HCT116 (cell line): ENCODE measurements at regions not wholly inside any gene's neighbourhood (a gene's known extent, or its start where the extent isn't known, plus 50 kb on each side); places are given as distances from the start of the nearest gene placed in this dataset.

Source experiments
- ATAC-seq: fragments of 200-7000 bp; cut with Tn5 transposase; 2 replicates; pipeline ENCODE4 v1.9.1; 2020; ENCODE audit warnings: mild to moderate bottlenecking, moderate library complexity
- BruUV-seq: library from RNA; stranded (reverse); fragments of 400-500 nt; replicated peaks from 2 replicates; lab custom pipeline; 2021; lab: Mats Ljungman, UMichigan
- CTCF ChIA-PET: fragments of 300-600 bp; sonication (Branson Sonifier 250); formaldehyde crosslinking; loops from one replicate; lab custom pipeline; 2021; ENCODE audit warnings: antibody characterized with exemption; lab: Charles Lee
- POLR2A ChIA-PET: fragments of 300-600, 350-600 bp; sonication (Branson Sonifier 250); formaldehyde crosslinking; loops from one replicate; lab custom pipeline; 2021; ENCODE audit warnings: antibody characterized with exemption; lab: Charles Lee
- RAD21 ChIA-PET, 2 experiments: fragments of 300-600 bp; sonication (Branson Sonifier 250); formaldehyde crosslinking; loops; one replicate each; lab custom pipeline; 2023; ENCODE audit warnings: low total read pairs in 2 of 2; ENCODE audit not compliant: uncharacterized antibody in 2 of 2, unreplicated experiment in 2 of 2, low non-redundant PET in 1 of 2; lab: Charles Lee
- DNase-seq: peaks from one replicate; pipeline ENCODE4 v3.0.0-alpha.2; 2010; ENCODE audit warnings: low read depth, low spot score
- H2AFZ ChIP-seq: fragments of 200-600 bp; shearing (Covaris generic), sonication (generic); 2 replicates; pipeline ENCODE4 v1.6.1; 2017; ENCODE audit warnings: low read depth, mixed run types, mixed read lengths, antibody characterized with exemption, low read length; ENCODE audit not compliant: poor library complexity, severe bottlenecking
- H3K27ac ChIP-seq: 2 replicates; pipeline ENCODE4 v1.5.1; 2012; ENCODE audit warnings: low read depth, low read length
- H3K27me3 ChIP-seq: fragments of 200-600 bp; sonication (generic); 2 replicates; pipeline ENCODE4 v1.6.1; 2016; ENCODE audit warnings: mixed run types, low read length, mixed read lengths; ENCODE audit not compliant: insufficient read depth
- H3K36me3 ChIP-seq, 2 experiments: fragments of 200-500 bp in 1 of 2; fragments of 200-600 bp in 1 of 2; sonication (Bioruptor generic) in 1 of 2; sonication (generic) in 1 of 2; 2 replicates each; pipeline versions ENCODE4 v1.5.1 to v1.6.1; 2014 to 2016; ENCODE audit warnings: low read length in 2 of 2, inconsistent platforms in 1 of 2, mixed read lengths in 1 of 2, mixed run types in 1 of 2; ENCODE audit not compliant: insufficient read depth in 2 of 2, control insufficient read depth in 1 of 2
- H3K4me1 ChIP-seq, 2 experiments: fragments of 200-600 bp in 1 of 2; sonication (generic) in 1 of 2; 2 replicates each; pipeline versions ENCODE4 v1.5.1 to v1.6.1; 2012 to 2017; ENCODE audit warnings: low read length in 2 of 2, inconsistent platforms in 1 of 2, mild to moderate bottlenecking in 1 of 2, mixed read lengths in 1 of 2, mixed run types in 1 of 2, moderate library complexity in 1 of 2; ENCODE audit not compliant: insufficient read depth in 2 of 2, control insufficient read depth in 1 of 2
- H3K4me2 ChIP-seq: fragments of 200-600 bp; sonication (generic); 2 replicates; pipeline ENCODE4 v1.6.1; 2017; ENCODE audit warnings: mixed run types, low read length, mixed read lengths
- H3K4me3 ChIP-seq, 2 experiments: fragments of 200-600 bp in 1 of 2; sonication (generic) in 1 of 2; replicated peaks in 1 of 2; 2 replicates each; pipeline ENCODE4 v1.5.1; 2011 to 2016; ENCODE audit warnings: low read length in 2 of 2, control low read depth in 1 of 2, low read depth in 1 of 2, mild to moderate bottlenecking in 1 of 2, mixed read lengths in 1 of 2, mixed run types in 1 of 2
- H3K79me2 ChIP-seq: fragments of 200-600 bp; sonication (generic); 2 replicates; pipeline ENCODE4 v1.6.1; 2017; ENCODE audit warnings: mild to moderate bottlenecking, mixed run types, low read length, moderate library complexity, mixed read lengths; ENCODE audit not compliant: insufficient read depth
- H3K9ac ChIP-seq: fragments of 200-600 bp; sonication (generic); 2 replicates; pipeline ENCODE4 v1.6.1; 2016; ENCODE audit warnings: low read length, mixed read lengths
- H3K9me2 ChIP-seq: fragments of 200-600 bp; sonication (generic), shearing (Covaris generic); 2 replicates; pipeline ENCODE4 v1.6.1; 2017; ENCODE audit warnings: mixed run types, mild to moderate bottlenecking, moderate library complexity; ENCODE audit not compliant: insufficient read depth
- H3K9me3 ChIP-seq, 2 experiments: fragments of 200-500 bp in 1 of 2; fragments of 200-600 bp in 1 of 2; sonication (Bioruptor generic) in 1 of 2; sonication (generic) in 1 of 2; 2 replicates each; pipeline ENCODE4 v1.6.1; 2014 to 2017; ENCODE audit warnings: low read length in 2 of 2, mixed read lengths in 2 of 2, inconsistent platforms in 1 of 2, low read depth in 1 of 2, mild to moderate bottlenecking in 1 of 2, mixed run types in 1 of 2, moderate library complexity in 1 of 2; ENCODE audit not compliant: control insufficient read depth in 1 of 2, insufficient read depth in 1 of 2
- H4K20me1 ChIP-seq: fragments of 200-600 bp; sonication (generic), shearing (Covaris generic); 2 replicates; pipeline ENCODE4 v1.6.1; 2017; ENCODE audit warnings: mixed run types, mild to moderate bottlenecking, moderate library complexity; ENCODE audit not compliant: insufficient read depth
- CBX3 ChIP-seq: IDR thresholded peaks from 2 replicates; pipeline ENCODE4 v1.6.1; 2012; ENCODE audit warnings: low read depth
- ELF1 ChIP-seq: IDR thresholded peaks from 2 replicates; pipeline ENCODE4 v1.6.1; 2012; ENCODE audit warnings: low read depth, borderline replicate concordance
- RAD21 ChIP-seq: IDR thresholded peaks from 2 replicates; pipeline ENCODE4 v1.6.1; 2012; ENCODE audit warnings: low read depth, mild to moderate bottlenecking
- ZFX ChIP-seq: fragments of 450-650 bp; IDR thresholded peaks from 2 replicates; pipeline ENCODE4 v1.6.1; 2017
- ZNF274 ChIP-seq: fragments of 200-500 bp; sonication (Bioruptor generic); IDR thresholded peaks from 2 replicates; pipeline ENCODE4 v1.6.1; 2014; ENCODE audit warnings: mild to moderate bottlenecking, low read depth, low read length, inconsistent platforms
- intact Hi-C: fragments of 100-400 bp; cut with micrococcal nuclease; formaldehyde crosslinking; loops from 2 replicates; pipeline ENCODE4 v1.10.0; 2022
- TF ChIP-seq, protein P1 (sequence below): IDR thresholded peaks from 2 replicates; pipeline ENCODE4 v1.6.1; 2012; ENCODE audit warnings: low read depth

DNA sequence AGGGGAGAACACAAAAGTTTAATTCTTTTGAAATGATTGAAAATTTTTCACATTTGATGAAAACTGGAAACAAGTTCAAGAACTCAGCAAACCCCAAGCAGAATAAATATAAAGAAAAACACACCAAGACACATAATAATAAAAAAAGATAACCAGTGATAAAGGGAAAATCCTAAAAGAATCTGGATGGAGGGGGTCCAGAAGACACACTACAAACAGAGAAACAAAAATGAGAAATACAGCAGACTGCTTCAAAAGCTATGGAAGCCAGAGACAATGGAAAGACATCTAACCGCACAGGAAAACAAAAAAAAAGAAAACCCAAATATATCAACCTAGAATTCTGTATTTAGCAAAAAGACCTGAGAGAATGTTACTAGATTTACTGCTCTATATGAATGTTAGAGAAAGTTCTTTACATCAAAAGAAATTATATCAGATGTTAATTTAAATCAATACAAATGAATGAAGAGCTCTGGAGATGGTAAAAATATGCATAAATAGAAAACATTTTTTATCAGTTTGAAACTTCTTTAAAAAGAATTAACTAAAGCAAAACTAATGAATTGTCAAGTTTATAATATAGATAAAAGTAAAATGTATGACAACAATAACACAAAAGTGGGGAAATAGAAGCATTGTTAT is 310.7 kb upstream of the PREP start:
- H3K27me3 ChIP-seq: no peaks in the 10 kb centered on the region
- BruUV-seq: no TSS peak
- peaks cover 3% of the 10 kb centered on the region in 2 experiments; a peak in 2 of 4 replicates for H3K9me3 ChIP-seq
- H3K27ac ChIP-seq: no peak overlapping the region
- intact Hi-C loops: no loop called here
- no peak overlapping the region for H3K4me2 ChIP-seq
- H3K36me3 ChIP-seq: no peaks in the 10 kb centered on the region
- no peak overlapping the region for H3K9ac ChIP-seq
- TF ChIP-seq ELF1: no peak
- TF ChIP-seq RAD21: 0 out of 2 replicates have a peak, but pooled peaks have one; percentile 15
- peak; percentile 88 for TF ChIP-seq CBX3
- TF ChIP-seq, all 23 proteins: peak for 2
- H3K9me2 ChIP-seq: no peaks in the 10 kb centered on the region
- ChIA-PET POLR2A (no interaction called here), CTCF (no interaction called here), RAD21 (no interaction called here)
- no peaks in the 10 kb centered on the region for H3K79me2 ChIP-seq
- H3K4me1 ChIP-seq: no peaks in the 10 kb centered on the region
- no peak overlapping the region for H2AFZ ChIP-seq
- no peak for ATAC-seq
- H3K4me3 ChIP-seq: no peak overlapping the region
- H4K20me1 ChIP-seq: no peaks in the 10 kb centered on the region
- DNase-seq: peak; percentile 12

GRCh38 chr6:105711216-105711615 is 308.3 kb upstream of the PREP start:
- Histone ChIP-seq H3K36me3 (no peaks in the 10 kb centered on the region), H3K9me3 (peaks cover 3% of the 10 kb centered on the region in 2 experiments; a peak in 2 of 4 replicates), H3K79me2 (no peaks in the 10 kb centered on the region), H3K27ac (no peak overlapping the region), H3K4me3 (no peak overlapping the region), H3K27me3 (no peaks in the 10 kb centered on the region), H2AFZ (no peak overlapping the region), H3K9ac (no peak overlapping the region), H3K4me1 (no peaks in the 10 kb centered on the region), H3K9me2 (no peaks in the 10 kb centered on the region), H3K4me2 (no peak overlapping the region), H4K20me1 (no peaks in the 10 kb centered on the region)
- ChIA-PET CTCF (no interaction called here), RAD21 (interaction anchor here in 1 of 2 experiments (0.5 kb wide), 1 partner anchor 24 kb away, joined by 3 read pairs; no protein-coding TSS in a partner anchor), POLR2A (no interaction called here)
- no TSS peak for BruUV-seq
- TF ChIP-seq CBX3: no peak
- TF ChIP-seq ZNF274: no peak
- TF ChIP-seq, protein P1, sequence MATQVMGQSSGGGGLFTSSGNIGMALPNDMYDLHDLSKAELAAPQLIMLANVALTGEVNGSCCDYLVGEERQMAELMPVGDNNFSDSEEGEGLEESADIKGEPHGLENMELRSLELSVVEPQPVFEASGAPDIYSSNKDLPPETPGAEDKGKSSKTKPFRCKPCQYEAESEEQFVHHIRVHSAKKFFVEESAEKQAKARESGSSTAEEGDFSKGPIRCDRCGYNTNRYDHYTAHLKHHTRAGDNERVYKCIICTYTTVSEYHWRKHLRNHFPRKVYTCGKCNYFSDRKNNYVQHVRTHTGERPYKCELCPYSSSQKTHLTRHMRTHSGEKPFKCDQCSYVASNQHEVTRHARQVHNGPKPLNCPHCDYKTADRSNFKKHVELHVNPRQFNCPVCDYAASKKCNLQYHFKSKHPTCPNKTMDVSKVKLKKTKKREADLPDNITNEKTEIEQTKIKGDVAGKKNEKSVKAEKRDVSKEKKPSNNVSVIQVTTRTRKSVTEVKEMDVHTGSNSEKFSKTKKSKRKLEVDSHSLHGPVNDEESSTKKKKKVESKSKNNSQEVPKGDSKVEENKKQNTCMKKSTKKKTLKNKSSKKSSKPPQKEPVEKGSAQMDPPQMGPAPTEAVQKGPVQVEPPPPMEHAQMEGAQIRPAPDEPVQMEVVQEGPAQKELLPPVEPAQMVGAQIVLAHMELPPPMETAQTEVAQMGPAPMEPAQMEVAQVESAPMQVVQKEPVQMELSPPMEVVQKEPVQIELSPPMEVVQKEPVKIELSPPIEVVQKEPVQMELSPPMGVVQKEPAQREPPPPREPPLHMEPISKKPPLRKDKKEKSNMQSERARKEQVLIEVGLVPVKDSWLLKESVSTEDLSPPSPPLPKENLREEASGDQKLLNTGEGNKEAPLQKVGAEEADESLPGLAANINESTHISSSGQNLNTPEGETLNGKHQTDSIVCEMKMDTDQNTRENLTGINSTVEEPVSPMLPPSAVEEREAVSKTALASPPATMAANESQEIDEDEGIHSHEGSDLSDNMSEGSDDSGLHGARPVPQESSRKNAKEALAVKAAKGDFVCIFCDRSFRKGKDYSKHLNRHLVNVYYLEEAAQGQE: no peak
- no peak for TF ChIP-seq ZFX
- ATAC-seq: no peak
- no peak for DNase-seq
- intact Hi-C loops: no loop called here
